H1 (cell line): ENCODE measurements at regions not wholly inside any gene's neighbourhood (a gene's known extent, or its start where the extent isn't known, plus 50 kb on each side); places are given as distances from the start of the nearest gene placed in this dataset.

Experiments
- CHD1 ChIP-seq: IDR thresholded peaks from 2 replicates; pipeline ENCODE4 v1.6.1; 2012; ENCODE audit warnings: low read depth, low read length, improper control_type of control experiment
- EP300 ChIP-seq, 2 experiments: IDR thresholded peaks; 1 replicate in 1 of 2; 2 replicates in 1 of 2; pipeline ENCODE4 v1.6.1; 2011 to 2012; ENCODE audit warnings: low read depth in 2 of 2, low read length in 2 of 2, mild to moderate bottlenecking in 2 of 2, borderline replicate concordance in 1 of 2, inconsistent platforms in 1 of 2, moderate library complexity in 1 of 2
- POLR2AphosphoS5 ChIP-seq: IDR thresholded peaks from 2 replicates; pipeline ENCODE4 v1.6.1; 2011; ENCODE audit warnings: low read depth, low read length

DNA sequence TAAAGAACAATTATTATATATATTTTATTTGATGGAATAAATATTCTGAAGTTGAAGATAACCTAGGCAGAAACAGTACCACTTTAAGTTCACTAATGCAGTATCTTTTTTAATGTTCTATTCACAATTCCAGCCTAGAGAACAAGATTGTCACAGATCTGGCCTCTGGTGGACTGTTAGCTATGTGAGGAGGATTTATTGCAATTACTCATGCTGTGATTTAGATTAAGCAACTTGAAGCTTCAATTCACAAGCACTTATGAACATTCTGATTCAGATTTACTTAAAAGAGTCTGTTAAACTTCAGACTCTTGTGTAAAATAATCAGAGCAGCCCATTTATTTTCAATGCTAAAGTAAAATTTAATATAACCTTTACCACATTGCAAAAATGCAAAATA, 1489.8 kb downstream of the STIM2 start (continued):
- TF ChIP-seq EP300 (IDR thresholded peaks at IDR 0.05; ENCODE audit: borderline replicate concordance in 1 of 2, low read depth in 2 of 2, low read length in 2 of 2) (no peak), CHD1 (no peak), POLR2AphosphoS5 (no peak)
